Activated T-helper 1 cell treated with anti-CD3 and anti-CD28 coated beads, Interleukin-12 subunit alpha, Interleukin-12 subunit beta, Interleukin-2, Interleukin-4 antibody, amounts not matched to agents 30 ng/mL and 10 ng/mL and 1 ng/mL, durations not matched to agents 14 hours and 24 hours and 36 hours (primary cell): ENCODE measurements at regions not wholly inside any gene's neighbourhood (a gene's known extent, or its start where the extent isn't known, plus 50 kb on each side); places are given as distances from the start of the nearest gene placed in this dataset.
"Not testable (repeated sequence)": the region's sequence is repeated elsewhere in the genome, so short reads cannot be mapped to it uniquely, and the experiment has no call there.

Experiments
- DNase-seq: peaks from one replicate; pipeline ENCODE4 v3.0.0; 2021; ENCODE audit warnings: low spot score
- H3K27ac Mint-ChIP-seq: one replicate; pipeline ENCODE4 v1.8.0; 2021; ENCODE audit warnings: mild to moderate bottlenecking, mixed read lengths
- H3K27me3 Mint-ChIP-seq: one replicate; pipeline ENCODE4 v1.8.0; 2022; ENCODE audit warnings: mild to moderate bottlenecking, moderate library complexity, mixed read lengths; ENCODE audit not compliant: insufficient read depth
- H3K36me3 Mint-ChIP-seq: one replicate; pipeline ENCODE4 v1.8.0; 2021; ENCODE audit warnings: low read depth, mixed read lengths
- H3K4me1 Mint-ChIP-seq: one replicate; pipeline ENCODE4 v1.8.0; 2021; ENCODE audit warnings: low read depth, mixed read lengths
- H3K4me3 Mint-ChIP-seq: one replicate; pipeline ENCODE4 v1.8.0; 2021; ENCODE audit warnings: mild to moderate bottlenecking, moderate library complexity, mixed read lengths
- H3K9me3 Mint-ChIP-seq: one replicate; pipeline ENCODE4 v1.8.0; 2021; ENCODE audit warnings: mixed read lengths
- intact Hi-C: fragments of 100-400 bp; cut with micrococcal nuclease; formaldehyde crosslinking; loops from one replicate; pipeline ENCODE4 v1.15.1; 2024

DNA sequence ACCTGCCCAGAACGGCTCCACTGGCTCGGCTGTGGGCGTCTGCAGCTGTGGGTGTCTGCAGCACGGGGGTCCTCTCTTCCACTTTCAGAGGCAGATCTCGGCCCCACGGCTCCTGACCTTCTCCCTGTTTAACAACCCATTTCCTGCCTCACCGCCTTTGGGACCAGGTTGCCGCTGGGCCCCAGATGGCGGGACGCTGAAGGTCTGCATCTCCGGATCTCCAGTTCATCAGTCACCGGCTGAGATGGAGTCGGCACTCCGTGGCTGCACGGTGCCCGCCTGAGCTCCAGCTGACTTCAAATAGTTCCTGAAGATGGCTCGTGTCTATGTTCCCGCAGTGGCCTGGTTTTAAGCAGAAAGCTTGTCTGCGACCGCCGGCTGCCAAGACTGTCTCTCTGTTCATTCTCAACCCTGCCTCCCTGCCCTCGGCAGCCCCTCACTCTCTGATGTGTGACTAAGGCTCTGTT is 475.9 kb downstream of the BRD1 start:
- Mint-ChIP-seq H3K9me3 (no peaks in the 10 kb centered on the region), H3K4me1 (no peaks in the 10 kb centered on the region), H3K27ac (no peak overlapping the region), H3K36me3 (no peaks in the 10 kb centered on the region), H3K27me3 (peaks cover 2% of the 10 kb centered on the region), H3K4me3 (no peak overlapping the region)
- DNase-seq = no peak
- intact Hi-C loops = no loop called here

DNA sequence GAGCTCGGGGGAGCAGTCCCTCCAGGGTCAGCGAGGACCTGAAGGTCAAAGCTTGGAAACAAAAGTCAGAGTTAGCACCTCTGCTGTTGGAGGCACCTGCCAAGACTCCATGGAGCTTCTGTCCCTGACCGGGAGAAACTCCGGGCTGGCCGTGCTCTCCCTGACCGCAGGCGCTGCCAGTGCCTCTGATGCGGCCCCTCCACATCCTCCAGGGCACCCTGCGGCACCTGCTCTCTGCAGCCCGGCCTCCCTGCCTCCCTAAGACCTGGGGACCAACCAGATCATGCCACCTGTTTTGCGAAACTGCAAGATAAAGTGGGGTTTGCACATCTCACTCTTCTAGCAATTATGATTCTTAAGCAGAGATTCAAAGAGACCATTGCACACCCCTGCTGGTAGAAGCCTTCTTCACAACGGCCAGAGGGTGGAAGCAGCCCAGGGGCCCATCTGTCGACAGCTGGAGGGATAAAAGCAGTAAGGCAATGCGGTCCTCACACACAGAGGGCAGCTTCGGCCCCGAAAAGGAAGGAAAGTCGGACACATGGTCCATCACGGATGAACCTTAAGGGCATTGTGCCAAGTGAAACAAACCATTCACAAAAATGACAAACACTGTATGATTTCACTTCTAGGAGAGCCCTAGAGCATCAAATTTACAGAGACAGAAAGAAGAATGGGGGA is 477.1 kb downstream of the BRD1 start:
- Mint-ChIP-seq H3K9me3 (no peaks in the 10 kb centered on the region), H3K27me3 (peaks cover 2% of the 10 kb centered on the region), H3K4me3 (no peak overlapping the region), H3K36me3 (no peaks in the 10 kb centered on the region), H3K4me1 (no peaks in the 10 kb centered on the region), H3K27ac (no peak overlapping the region)
- intact Hi-C loops = no loop called here
- DNase-seq = no peak

GRCh38 chr22:49349841-49350381 is 477.8 kb downstream of the BRD1 start:
- H3K27me3 Mint-ChIP-seq = no peaks in the 10 kb centered on the region
- H3K4me3 Mint-ChIP-seq = no peak overlapping the region
- intact Hi-C loops = no loop called here
- H3K36me3 Mint-ChIP-seq = no peaks in the 10 kb centered on the region
- H3K9me3 Mint-ChIP-seq = no peaks in the 10 kb centered on the region
- DNase-seq = no peak
- H3K4me1 Mint-ChIP-seq = no peaks in the 10 kb centered on the region
- no peak overlapping the region for H3K27ac Mint-ChIP-seq

- H3K27me3 Mint-ChIP-seq = no peaks in the 10 kb centered on the region
- DNase-seq = no peak
- no peaks in the 10 kb centered on the region for H3K4me1 Mint-ChIP-seq
- no peak overlapping the region for H3K27ac Mint-ChIP-seq
- H3K36me3 Mint-ChIP-seq = no peaks in the 10 kb centered on the region
- intact Hi-C loops = no loop called here
- no peak overlapping the region for H3K4me3 Mint-ChIP-seq
- H3K9me3 Mint-ChIP-seq = no peaks in the 10 kb centered on the region
These were observed 478.4 kb downstream of the BRD1 start for GRCh38 chr22:49349181-49349835.

DNA sequence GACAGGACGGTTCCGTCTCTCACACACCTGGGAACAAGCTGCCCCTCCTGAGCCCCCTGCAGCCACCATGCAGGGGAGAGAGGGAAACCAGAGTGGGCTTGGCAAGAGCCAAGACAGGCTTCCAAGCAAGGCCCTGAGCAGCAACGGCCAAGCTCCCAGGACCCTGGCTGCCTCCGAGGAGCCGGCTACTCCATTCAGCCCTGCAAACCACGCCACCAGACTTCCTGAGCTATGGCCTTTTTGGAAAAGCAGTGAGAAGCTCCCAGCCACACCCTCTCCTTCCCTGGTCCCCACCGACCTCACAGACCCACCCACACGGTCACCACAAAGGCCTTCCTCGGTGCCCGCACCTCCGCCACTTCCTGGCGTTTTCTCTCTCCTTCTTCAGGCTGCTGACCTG is 479.0 kb downstream of the BRD1 start:
- Mint-ChIP-seq H3K27me3 (no peaks in the 10 kb centered on the region), H3K4me1 (no peaks in the 10 kb centered on the region), H3K4me3 (no peak overlapping the region), H3K27ac (no peak overlapping the region), H3K9me3 (no peaks in the 10 kb centered on the region), H3K36me3 (no peaks in the 10 kb centered on the region)
- no peak for DNase-seq
- intact Hi-C loops = no loop called here

- intact Hi-C loops = no loop called here
- no peak overlapping the region for H3K27ac Mint-ChIP-seq
- H3K9me3 Mint-ChIP-seq = no peaks in the 10 kb centered on the region
- H3K36me3 Mint-ChIP-seq = no peaks in the 10 kb centered on the region
- no peaks in the 10 kb centered on the region for H3K4me1 Mint-ChIP-seq
- no peaks in the 10 kb centered on the region for H3K27me3 Mint-ChIP-seq
- no peak overlapping the region for H3K4me3 Mint-ChIP-seq
- no peak for DNase-seq
These were observed 480.3 kb downstream of the BRD1 start for GRCh38 chr22:49347376-49347775.

DNA sequence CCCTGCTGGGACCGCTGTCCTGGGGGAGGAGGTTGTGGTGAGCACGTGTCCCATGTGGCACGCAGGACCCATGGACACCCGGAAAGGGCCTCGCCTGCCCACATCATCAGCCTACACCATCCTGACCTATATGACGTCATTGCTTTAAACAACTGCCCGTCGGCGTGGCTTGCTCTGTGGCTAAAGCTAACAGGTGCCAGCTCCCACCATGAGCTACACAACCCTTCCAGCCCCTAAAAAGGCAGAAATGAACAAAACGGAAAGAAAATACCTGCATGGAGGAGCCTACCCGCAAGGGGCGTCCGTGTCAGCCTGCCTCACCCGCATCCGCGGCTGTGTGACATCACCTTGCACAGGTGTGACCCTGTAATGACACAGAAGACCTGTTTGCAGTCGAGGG is 481.8 kb downstream of the BRD1 start:
- no peak for DNase-seq
- intact Hi-C loops = no loop called here
- Mint-ChIP-seq H3K36me3 (no peaks in the 10 kb centered on the region), H3K4me3 (no peak overlapping the region), H3K9me3 (no peaks in the 10 kb centered on the region), H3K4me1 (no peaks in the 10 kb centered on the region), H3K27ac (no peak overlapping the region), H3K27me3 (no peaks in the 10 kb centered on the region)

DNA sequence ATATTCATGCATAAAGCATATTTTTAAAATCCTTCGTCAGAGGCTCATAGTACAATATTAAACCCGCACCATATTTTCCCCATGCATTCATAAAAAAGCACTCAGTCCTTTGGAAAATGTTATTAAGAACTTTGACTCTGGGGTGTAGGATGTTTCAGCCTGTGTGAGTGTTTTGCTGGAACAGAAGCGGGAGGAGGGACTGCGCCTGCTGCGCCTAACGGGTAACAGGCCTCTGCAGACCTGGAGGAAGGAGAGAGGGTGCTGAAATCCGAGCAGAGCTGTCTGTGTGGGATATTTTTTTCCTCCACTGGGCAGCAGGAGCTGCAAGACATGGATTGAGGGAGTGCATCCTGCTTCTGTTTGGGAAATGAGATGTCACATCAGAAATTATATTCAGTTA is 483.0 kb downstream of the BRD1 start:
- H3K4me3 Mint-ChIP-seq = no peak overlapping the region
- no peak overlapping the region for H3K27ac Mint-ChIP-seq
- intact Hi-C loops = no loop called here
- no peaks in the 10 kb centered on the region for H3K27me3 Mint-ChIP-seq
- H3K4me1 Mint-ChIP-seq = no peaks in the 10 kb centered on the region
- no peaks in the 10 kb centered on the region for H3K36me3 Mint-ChIP-seq
- no peak for DNase-seq
- no peaks in the 10 kb centered on the region for H3K9me3 Mint-ChIP-seq

DNA sequence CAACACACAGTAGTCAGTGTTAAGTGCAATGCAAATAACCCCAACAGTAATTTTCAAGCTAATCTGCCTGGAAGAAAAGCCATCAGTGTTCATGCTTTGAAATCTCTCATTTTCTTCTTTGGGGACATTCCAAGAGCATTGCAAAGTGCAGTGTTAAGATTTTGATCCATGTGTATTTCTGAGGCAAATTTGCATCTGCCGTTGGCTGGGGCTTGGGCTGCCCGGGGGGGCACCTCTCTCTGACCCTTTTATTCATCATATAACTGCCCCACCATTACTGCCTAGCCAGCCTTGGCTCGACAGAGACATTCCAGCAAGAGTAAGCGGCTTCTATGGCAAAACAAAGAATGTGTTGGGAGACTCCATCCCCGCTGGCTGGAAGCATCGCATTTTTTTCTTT is 483.5 kb downstream of the BRD1 start:
- DNase-seq = no peak
- no peaks in the 10 kb centered on the region for H3K36me3 Mint-ChIP-seq
- no peaks in the 10 kb centered on the region for H3K27me3 Mint-ChIP-seq
- H3K4me1 Mint-ChIP-seq = no peaks in the 10 kb centered on the region
- intact Hi-C loops = no loop called here
- H3K4me3 Mint-ChIP-seq = no peak overlapping the region
- no peak overlapping the region for H3K27ac Mint-ChIP-seq
- no peaks in the 10 kb centered on the region for H3K9me3 Mint-ChIP-seq

- Mint-ChIP-seq H3K4me1 (no peaks in the 10 kb centered on the region), H3K27me3 (peaks cover under 1% of the 10 kb centered on the region), H3K4me3 (no peak overlapping the region), H3K36me3 (no peaks in the 10 kb centered on the region), H3K27ac (no peak overlapping the region), H3K9me3 (no peaks in the 10 kb centered on the region)
- no peak for DNase-seq
- intact Hi-C loops = no loop called here
These were observed 487.3 kb downstream of the BRD1 start for GRCh38 chr22:49340406-49340805.

DNA sequence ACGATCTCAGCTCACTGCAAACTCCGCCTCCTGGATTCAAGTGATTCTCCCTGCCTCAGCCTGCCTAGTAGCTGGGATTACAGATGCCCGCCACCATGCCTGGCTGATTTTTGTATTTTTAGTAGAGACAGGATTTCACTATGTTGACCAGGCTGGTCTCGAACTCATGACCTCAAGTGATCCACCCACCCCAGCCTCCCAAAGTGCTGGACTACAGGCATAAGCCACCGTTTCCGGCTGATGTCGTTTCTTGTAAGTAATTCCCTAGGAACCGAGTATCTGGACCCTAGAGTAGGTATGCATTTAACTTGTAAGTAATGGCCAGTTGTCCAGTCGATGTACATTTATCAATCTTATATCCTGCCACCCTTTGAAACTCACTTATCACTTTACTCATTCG is 491.2 kb downstream of the BRD1 start:
- H3K36me3 Mint-ChIP-seq, H3K4me3 Mint-ChIP-seq, H3K27me3 Mint-ChIP-seq, H3K4me1 Mint-ChIP-seq, H3K9me3 Mint-ChIP-seq, H3K27ac Mint-ChIP-seq, intact Hi-C loops, DNase-seq: not testable (repeated sequence)

GRCh38 chr22:49334976-49335375 is 492.7 kb downstream of the BRD1 start:
- H3K4me1 Mint-ChIP-seq = no peaks in the 10 kb centered on the region
- H3K9me3 Mint-ChIP-seq = no peaks in the 10 kb centered on the region
- H3K36me3 Mint-ChIP-seq = no peaks in the 10 kb centered on the region
- DNase-seq = no peak
- no peak overlapping the region for H3K4me3 Mint-ChIP-seq
- H3K27ac Mint-ChIP-seq = no peak overlapping the region
- H3K27me3 Mint-ChIP-seq = peaks cover 1% of the 10 kb centered on the region
- intact Hi-C loops = no loop called here

DNA sequence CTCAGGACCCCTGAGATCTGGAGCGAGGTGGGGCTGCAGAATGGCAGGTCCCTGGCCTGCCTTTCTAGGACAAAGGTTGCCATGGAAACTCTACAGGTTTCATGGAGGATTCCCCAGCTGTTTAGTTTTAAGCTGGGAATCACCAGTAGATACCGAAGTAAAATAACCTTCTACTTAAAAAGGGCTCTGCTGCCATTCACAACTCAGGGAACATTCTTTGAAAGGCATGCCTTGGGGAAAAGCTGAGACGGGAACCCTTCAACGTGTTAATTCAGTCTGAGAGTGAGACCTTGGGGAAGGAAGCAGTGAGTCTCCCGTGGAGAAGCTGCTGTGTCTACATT is 493.3 kb downstream of the BRD1 start:
- DNase-seq = no peak
- Mint-ChIP-seq H3K36me3 (no peaks in the 10 kb centered on the region), H3K9me3 (no peaks in the 10 kb centered on the region), H3K4me3 (no peak overlapping the region), H3K27me3 (peaks cover 1% of the 10 kb centered on the region), H3K27ac (no peak overlapping the region), H3K4me1 (no peaks in the 10 kb centered on the region)
- intact Hi-C loops = no loop called here
